Heart right ventricle (tissue), 16 donors: ENCODE measurements at regions not wholly inside any gene's neighbourhood (a gene's known extent, or its start where the extent isn't known, plus 50 kb on each side); places are given as distances from the start of the nearest gene placed in this dataset.

ENCODE experiments used
- ATAC-seq, 8 donors: fragments of 200-7000 bp; cut with Tn5 transposase; one replicate each; pipeline ENCODE4 v1.9.1; 2020; ENCODE audit warnings: mild to moderate bottlenecking in 8 of 8, moderate library complexity in 8 of 8, moderate number of reproducible peaks in 1 of 8
- DNase-seq, 2 donors: peaks; one replicate each; pipeline ENCODE4 v3.0.0-alpha.2; 2020
- H3K27ac ChIP-seq, 10 donors: fragments of 200-600 bp; sonication (generic) in 2 of 10; one replicate each; pipeline versions ENCODE4 v1.5.0 to v1.8.0; 2020 to 2022; ENCODE audit warnings: mild to moderate bottlenecking in 3 of 10
- H3K27me3 ChIP-seq, 7 donors: fragments of 200-600 bp; one replicate each; pipeline ENCODE4 v1.8.0; 2021 to 2022; ENCODE audit warnings: mild to moderate bottlenecking in 2 of 7
- H3K36me3 ChIP-seq, 9 donors: fragments of 200-600 bp; sonication (generic) in 1 of 9; one replicate each; pipeline versions ENCODE4 v1.5.0 to v1.8.0; 2020 to 2022; ENCODE audit warnings: mild to moderate bottlenecking in 2 of 9
- H3K4me1 ChIP-seq, 9 donors: fragments of 200-600 bp; sonication (generic) in 1 of 9; one replicate each; pipeline versions ENCODE4 v1.5.0 to v1.8.0; 2020 to 2022; ENCODE audit warnings: mild to moderate bottlenecking in 4 of 9
- H3K4me3 ChIP-seq, 10 donors: fragments of 200-600 bp; sonication (generic) in 2 of 10; one replicate each; pipeline versions ENCODE4 v1.5.0 to v1.8.0; 2020 to 2022; ENCODE audit warnings: mild to moderate bottlenecking in 7 of 10, moderate library complexity in 2 of 10
- H3K9me3 ChIP-seq, 11 donors: fragments of 200-600 bp in 10 of 11; sonication (generic) in 2 of 11; one replicate each; pipeline versions ENCODE4 v1.5.0 to v1.8.0; 2013 to 2022; ENCODE audit warnings: mild to moderate bottlenecking in 2 of 11, control low read depth in 1 of 11, moderate library complexity in 1 of 11
- CTCF ChIP-seq, 9 donors: fragments of 200-600 bp; sonication (generic) in 2 of 9; IDR thresholded peaks; one replicate each; pipeline versions ENCODE4 v1.5.0 to v1.8.0; 2021 to 2022; ENCODE audit warnings: antibody characterized with exemption in 9 of 9, mild to moderate bottlenecking in 5 of 9, moderate library complexity in 1 of 9
- WGBS, 2 donors: extraction: QIAGEN DNeasy Blood & Tissue Kit; methylation state at CpG; one replicate each; pipeline ENCODE4 v1.1.7; 2013; ENCODE audit warnings: inconsistent platforms in 1 of 2; 5-methylcytosine and 5-hydroxymethylcytosine counted together
- intact Hi-C, 10 donors: fragments of 100-400 bp; cut with DNase I; formaldehyde crosslinking; loops; one replicate each; pipeline versions ENCODE4 v1.11.1 to v1.14.2; 2022
- donor health status: Arrhythmogenic right ventricular cardiomyopathy.
- donor health status: ischemic (EF 13 %, LVEDD 7.1; RV severe dilation, severe dysfunction).
- donor health status: healthy with polysubstance abuse.
- donor health status: DM: no; HTN: yes; CAD: no.
- donor health status: DM: no; HTN: no; CAD: no.
- donor health status: ischemic (EF 25% LVEDD 6.9; RV normal size, moderate dysfunction).
- donor health status: ischemic (EF 25% LVEDD 5.7; RV mildly dilated, moderate dysfunction).
- donor health status: healthy.
- donor health status: DM: yes; HTN: yes; CAD: no.
- donor health status: Ischemic cardiomyopathy.
- donor health status: ischemic (EF 35%, LVEDD 5.7; RV mildly dilated, moderate dysfunction).
- donor health status: nonischemic (EF 11% LVEDD 7.7; RV severe dilation, severe dysfunction).
- donor health status: DM: yes; HTN: yes; CAD: no.
- donor health status: PGD.
- donor health status: ischemic (EF 29% LVEDD 5.4; RV normal size, mild dysfunction).
- donor health status: nonischemic (EF 23%, LVEDD 6.1; RV moderate dilation, normal function).

GRCh38 chr12:126760092-126760491, 1506.9 kb upstream of the TMEM132C start:
- intact Hi-C loops = no loop called here
- DNase-seq (no peak), ATAC-seq (no peak)
- H3K27me3 ChIP-seq = peaks cover 0 to 10% (median 0%) of the 10 kb centered on the region in 7 donors
- 57 to 58% methylated on average over 3 of the region's 3 CpGs for WGBS, 2 donors
- H3K4me1 ChIP-seq = no peaks in the 10 kb centered on the region
- no peaks in the 10 kb centered on the region for H3K36me3 ChIP-seq
- no peak for TF ChIP-seq CTCF (IDR thresholded peaks at IDR 0.05)
- no peak overlapping the region for H3K27ac ChIP-seq
- H3K4me3 ChIP-seq = no peak overlapping the region
- peaks cover 0 to 35% (median 11%) of the 10 kb centered on the region in 11 donors for H3K9me3 ChIP-seq

- Histone ChIP-seq H3K4me1 (no peaks in the 10 kb centered on the region), H3K36me3 (no peaks in the 10 kb centered on the region), H3K4me3 (no peak overlapping the region), H3K27ac (no peak overlapping the region), H3K27me3 (peaks cover 0 to 8% (median 0%) of the 10 kb centered on the region in 7 donors), H3K9me3 (peaks cover 0 to 45% (median 15%) of the 10 kb centered on the region in 11 donors)
- TF ChIP-seq CTCF (IDR thresholded peaks at IDR 0.05) = no peak
- intact Hi-C loops = no loop called here
- 62 to 70% methylated on average over 2 of the region's 2 CpGs for WGBS, 2 donors
- DNase-seq (no peak), ATAC-seq (no peak)
These were observed 1505.5 kb upstream of the TMEM132C start for GRCh38 chr12:126761420-126761819.

GRCh38 chr12:126762150-126762549, 1504.8 kb upstream of the TMEM132C start:
- H3K4me1 ChIP-seq = no peaks in the 10 kb centered on the region
- DNase-seq (no peak), ATAC-seq (no peak)
- H3K9me3 ChIP-seq = peaks cover 0 to 52% (median 15%) of the 10 kb centered on the region in 11 donors
- 74 to 75% methylated on average over 4 of the region's 4 CpGs for WGBS, 2 donors
- no peak for TF ChIP-seq CTCF (IDR thresholded peaks at IDR 0.05)
- peaks cover 0 to 5% (median 0%) of the 10 kb centered on the region in 7 donors for H3K27me3 ChIP-seq
- no peaks in the 10 kb centered on the region for H3K36me3 ChIP-seq
- intact Hi-C loops = no loop called here
- H3K27ac ChIP-seq = no peak overlapping the region
- no peak overlapping the region for H3K4me3 ChIP-seq

GRCh38 chr12:126763359-126763758, 1503.6 kb upstream of the TMEM132C start:
- Histone ChIP-seq H3K4me1 (no peaks in the 10 kb centered on the region), H3K9me3 (peaks cover 0 to 57% (median 15%) of the 10 kb centered on the region in 11 donors), H3K27me3 (no peaks in the 10 kb centered on the region), H3K4me3 (no peak overlapping the region), H3K36me3 (no peaks in the 10 kb centered on the region), H3K27ac (no peak overlapping the region)
- WGBS, 2 donors = 59 to 66% methylated on average over 2 of the region's 2 CpGs
- TF ChIP-seq CTCF (IDR thresholded peaks at IDR 0.05) = no peak
- no peak for ATAC-seq
- no peak for DNase-seq
- intact Hi-C loops = no loop called here
